ENCODE measurements at regions not wholly inside any gene's neighbourhood (a gene's known extent, or its start where the extent isn't known, plus 50 kb on each side); places are given as distances from the start of the nearest gene placed in this dataset.

DNA sequence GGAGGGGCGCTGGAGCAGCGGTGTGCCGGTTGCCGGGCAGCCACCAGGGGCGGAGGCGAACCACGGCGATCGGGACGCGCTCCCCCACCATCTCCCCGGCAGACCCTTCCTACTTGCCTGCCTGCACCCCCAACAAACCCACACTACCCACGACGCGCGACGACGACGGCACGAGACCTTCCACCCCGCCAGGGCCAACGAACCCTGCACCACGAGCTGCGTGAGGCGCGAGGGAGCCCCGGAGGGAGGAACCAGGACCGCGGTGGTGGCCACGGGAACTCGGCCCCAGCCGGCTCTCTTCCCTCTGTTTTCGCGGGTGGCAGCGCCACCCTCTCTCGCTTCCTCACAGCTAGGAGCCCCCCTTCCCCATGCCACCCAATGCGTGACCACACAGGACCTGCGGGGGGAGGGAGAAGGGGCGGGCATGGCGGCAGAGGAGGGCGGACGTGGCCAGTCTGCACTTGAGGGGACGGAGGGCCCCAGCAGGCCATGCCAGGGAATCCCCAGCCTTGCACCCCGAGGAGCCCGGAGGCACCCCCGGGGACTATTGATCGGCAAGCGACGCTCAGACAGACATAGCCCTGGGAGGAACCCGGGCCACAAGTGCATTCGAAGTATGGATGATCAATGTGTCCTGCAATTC is 1516.4 kb upstream of the DEFB115 start:
- WGBS, 5 donors = 38 to 80% (median 60%) methylated on average over 8 to 51 of the region's 51 CpGs
- intact Hi-C loops (cut with DNase I; ENCODE audit: low total_unique reads) = no loop called here
- no peak for TF ChIP-seq POLR2AphosphoS5 (IDR thresholded peaks at IDR 0.05)
- no peak for TF ChIP-seq POLR2A (IDR thresholded peaks at IDR 0.05)
- no peak for TF ChIP-seq EP300 (IDR thresholded peaks at IDR 0.05)
- TF ChIP-seq, protein P1, sequence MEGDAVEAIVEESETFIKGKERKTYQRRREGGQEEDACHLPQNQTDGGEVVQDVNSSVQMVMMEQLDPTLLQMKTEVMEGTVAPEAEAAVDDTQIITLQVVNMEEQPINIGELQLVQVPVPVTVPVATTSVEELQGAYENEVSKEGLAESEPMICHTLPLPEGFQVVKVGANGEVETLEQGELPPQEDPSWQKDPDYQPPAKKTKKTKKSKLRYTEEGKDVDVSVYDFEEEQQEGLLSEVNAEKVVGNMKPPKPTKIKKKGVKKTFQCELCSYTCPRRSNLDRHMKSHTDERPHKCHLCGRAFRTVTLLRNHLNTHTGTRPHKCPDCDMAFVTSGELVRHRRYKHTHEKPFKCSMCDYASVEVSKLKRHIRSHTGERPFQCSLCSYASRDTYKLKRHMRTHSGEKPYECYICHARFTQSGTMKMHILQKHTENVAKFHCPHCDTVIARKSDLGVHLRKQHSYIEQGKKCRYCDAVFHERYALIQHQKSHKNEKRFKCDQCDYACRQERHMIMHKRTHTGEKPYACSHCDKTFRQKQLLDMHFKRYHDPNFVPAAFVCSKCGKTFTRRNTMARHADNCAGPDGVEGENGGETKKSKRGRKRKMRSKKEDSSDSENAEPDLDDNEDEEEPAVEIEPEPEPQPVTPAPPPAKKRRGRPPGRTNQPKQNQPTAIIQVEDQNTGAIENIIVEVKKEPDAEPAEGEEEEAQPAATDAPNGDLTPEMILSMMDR (IDR thresholded peaks at IDR 0.05) = no peak
- Histone ChIP-seq H3K9me3 (peaks cover 13 to 77% (median 61%) of the 10 kb centered on the region in 4 donors), H3K36me3 (no peaks in the 10 kb centered on the region), H3K4me3 (no peak overlapping the region), H3K27ac (no peak overlapping the region), H3K27me3 (peaks cover 0 to 42% (median 0%) of the 10 kb centered on the region in 3 donors), H3K4me1 (no peaks in the 10 kb centered on the region)
- peak in 1 of 2 donors; percentile 15 for DNase-seq

DNA sequence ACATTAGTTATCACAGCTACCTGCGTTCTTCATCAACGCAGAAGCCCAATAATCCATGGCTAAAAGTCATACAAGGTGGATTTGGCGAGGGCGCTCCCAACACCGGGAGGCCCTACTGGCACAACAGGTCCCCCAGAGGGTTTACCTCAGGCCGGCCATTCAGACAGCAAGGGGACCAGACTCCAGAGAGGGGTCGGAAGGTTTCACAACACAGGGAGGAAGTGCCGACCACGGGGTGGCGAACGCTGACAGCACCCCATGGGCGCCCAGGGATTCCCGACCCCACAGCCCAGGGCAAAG is 1515.9 kb upstream of the DEFB115 start:
- WGBS, 5 donors = 31 to 69% (median 59%) methylated on average over 8 to 13 of the region's 13 CpGs
- intact Hi-C loops (cut with DNase I; ENCODE audit: low total_unique reads) = no loop called here
- DNase-seq = peak in 1 of 2 donors; percentile 24
- Histone ChIP-seq H3K36me3 (no peaks in the 10 kb centered on the region), H3K9me3 (peaks cover 13 to 75% (median 59%) of the 10 kb centered on the region in 4 donors), H3K4me3 (no peak overlapping the region), H3K27me3 (peaks cover 0 to 42% (median 0%) of the 10 kb centered on the region in 3 donors), H3K27ac (no peak overlapping the region), H3K4me1 (no peaks in the 10 kb centered on the region)
- no peak for TF ChIP-seq EP300 (IDR thresholded peaks at IDR 0.05)
- no peak for TF ChIP-seq POLR2AphosphoS5 (IDR thresholded peaks at IDR 0.05)
- TF ChIP-seq, protein P1 (IDR thresholded peaks at IDR 0.05) = no peak
- no peak for TF ChIP-seq POLR2A (IDR thresholded peaks at IDR 0.05)

DNA sequence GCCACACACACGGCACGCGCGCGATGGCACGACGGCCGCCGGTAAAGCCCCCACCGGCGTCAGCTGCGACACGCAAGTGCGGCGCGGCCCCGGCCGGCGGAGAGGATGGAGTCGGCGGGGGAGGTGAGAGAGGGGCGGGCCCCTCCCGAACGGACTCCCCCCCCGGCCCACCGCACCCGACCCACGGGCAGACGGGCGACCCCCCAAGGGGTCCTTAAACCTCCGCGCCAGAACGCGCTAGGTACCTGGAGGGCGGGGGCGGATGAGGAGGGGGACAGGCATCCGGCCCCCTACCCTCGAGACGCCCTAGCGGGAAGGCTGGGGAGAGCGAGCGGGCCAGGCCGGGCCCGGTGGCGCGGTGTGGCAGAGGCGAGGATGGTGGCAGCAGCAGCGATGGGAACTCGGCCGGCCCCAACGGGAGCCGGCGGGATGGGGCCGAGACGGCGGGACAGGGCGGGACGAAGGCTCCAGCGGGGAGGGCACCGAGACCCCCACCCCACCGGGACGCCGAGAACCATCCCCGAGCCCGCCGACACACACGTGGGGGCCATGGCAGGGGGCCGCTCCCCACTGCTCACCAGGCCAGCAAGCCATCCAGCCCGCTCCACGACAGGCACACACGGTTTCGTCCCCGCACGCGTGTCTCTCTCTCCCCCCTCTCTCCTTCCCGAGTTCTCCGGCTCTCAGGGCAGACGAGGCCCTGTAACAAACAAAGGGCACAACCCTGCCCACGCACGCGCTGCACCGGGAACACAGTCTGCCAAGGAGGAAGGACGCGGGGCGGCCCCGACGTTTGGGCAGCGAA is 1515.4 kb upstream of the DEFB115 start:
- no peak for DNase-seq
- Histone ChIP-seq H3K4me1 (no peaks in the 10 kb centered on the region), H3K9me3 (peaks cover 13 to 71% (median 56%) of the 10 kb centered on the region in 4 donors), H3K27me3 (peaks cover 0 to 42% (median 0%) of the 10 kb centered on the region in 3 donors), H3K36me3 (no peaks in the 10 kb centered on the region), H3K27ac (no peak overlapping the region), H3K4me3 (no peak overlapping the region)
- 38 to 74% (median 60%) methylated on average over 71 to 88 of the region's 88 CpGs for WGBS, 5 donors
- TF ChIP-seq POLR2AphosphoS5 (IDR thresholded peaks at IDR 0.05) = no peak
- TF ChIP-seq, protein P1 (IDR thresholded peaks at IDR 0.05) = no peak
- no peak for TF ChIP-seq POLR2A (IDR thresholded peaks at IDR 0.05)
- no peak for TF ChIP-seq EP300 (IDR thresholded peaks at IDR 0.05)
- intact Hi-C loops (cut with DNase I; ENCODE audit: low total_unique reads) = no loop called here

DNA sequence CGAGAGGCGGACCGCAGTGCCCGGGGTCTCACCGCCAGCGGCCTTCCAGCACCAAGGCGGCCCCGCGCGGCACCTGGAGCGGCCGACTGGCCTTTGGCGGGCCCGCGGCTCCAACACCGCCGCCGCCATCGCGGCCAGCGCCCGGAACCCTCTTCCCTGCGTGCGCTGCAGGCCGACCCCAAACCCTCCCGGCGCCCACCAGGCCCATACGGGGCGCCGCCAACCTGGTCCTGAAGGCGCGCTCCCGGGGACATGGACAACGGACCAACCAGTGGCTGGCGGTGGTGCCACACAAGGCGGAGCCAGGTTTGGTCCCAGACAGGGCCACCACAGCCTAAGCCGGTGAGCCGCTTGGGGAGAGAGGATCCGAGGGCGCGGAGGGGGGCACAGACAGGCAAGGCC is 1514.8 kb upstream of the DEFB115 start:
- no peaks in the 10 kb centered on the region for H3K4me1 ChIP-seq
- no peak overlapping the region for H3K27ac ChIP-seq
- 33 to 60% (median 46%) methylated on average over 30 to 41 of the region's 41 CpGs for WGBS, 5 donors
- intact Hi-C loops (cut with DNase I; ENCODE audit: low total_unique reads) = no loop called here
- no peak for DNase-seq
- peaks cover 13 to 65% (median 53%) of the 10 kb centered on the region in 4 donors for H3K9me3 ChIP-seq
- H3K27me3 ChIP-seq = peaks cover 0 to 42% (median 0%) of the 10 kb centered on the region in 3 donors
- H3K4me3 ChIP-seq = no peak overlapping the region
- no peaks in the 10 kb centered on the region for H3K36me3 ChIP-seq
- TF ChIP-seq POLR2AphosphoS5 (IDR thresholded peaks at IDR 0.05) = no peak
- TF ChIP-seq, protein P1 (IDR thresholded peaks at IDR 0.05) = no peak

Measured in stomach (tissue), 8 donors.